ENCODE measurements at regions not wholly inside any gene's neighbourhood (a gene's known extent, or its start where the extent isn't known, plus 50 kb on each side); places are given as distances from the start of the nearest gene placed in this dataset.
"Not testable (repeated sequence)": the region's sequence is repeated elsewhere in the genome, so short reads cannot be mapped to it uniquely, and the experiment has no call there.

GRCh38 chr12:129959889-129960288 is 56.1 kb upstream of the TMEM132D start:
- no peak for DNase-seq (ENCODE audit: low spot score)

- no peak for DNase-seq (ENCODE audit: low spot score)
Measured at GRCh38 chr12:129961091-129961490, 57.3 kb upstream of the TMEM132D start.

- DNase-seq (ENCODE audit: low spot score), result no peak
Measured at GRCh38 chr12:129961856-129962255, 58.0 kb upstream of the TMEM132D start.

GRCh38 chr12:129964300-129964699 is 60.5 kb upstream of the TMEM132D start:
- DNase-seq (ENCODE audit: low spot score), result no peak

GRCh38 chr12:129964826-129965457 is 61.1 kb upstream of the TMEM132D start:
- DNase-seq (ENCODE audit: low spot score), result no peak

GRCh38 chr12:129966146-129966995 is 62.5 kb upstream of the TMEM132D start:
- peak; percentile 82 for DNase-seq (ENCODE audit: low spot score)

- DNase-seq (ENCODE audit: low spot score), result no peak
Measured at GRCh38 chr12:129971721-129972120, 67.9 kb upstream of the TMEM132D start.

GRCh38 chr12:129973236-129973961 is 69.6 kb upstream of the TMEM132D start:
- no peak for DNase-seq (ENCODE audit: low spot score)

- no peak for DNase-seq (ENCODE audit: low spot score)
Measured at GRCh38 chr12:129984106-129984505, 80.3 kb upstream of the TMEM132D start.

- no peak for DNase-seq (ENCODE audit: low spot score)
Measured at GRCh38 chr12:129987841-129988240, 84.0 kb upstream of the TMEM132D start.

GRCh38 chr12:129994634-129995033 is 90.8 kb upstream of the TMEM132D start:
- no peak for DNase-seq (ENCODE audit: low spot score)

GRCh38 chr12:129997239-129997638 is 93.4 kb upstream of the TMEM132D start:
- no peak for DNase-seq (ENCODE audit: low spot score)

GRCh38 chr12:130004310-130004877 is 100.6 kb upstream of the TMEM132D start:
- DNase-seq (ENCODE audit: low spot score), result not testable (repeated sequence)

- DNase-seq (ENCODE audit: low spot score), result no peak
Measured at GRCh38 chr12:130007771-130008170, 103.9 kb upstream of the TMEM132D start.

GRCh38 chr12:130008241-130008640 is 104.4 kb upstream of the TMEM132D start:
- no peak for DNase-seq (ENCODE audit: low spot score)

GRCh38 chr12:130009961-130010360 is 106.1 kb upstream of the TMEM132D start:
- no peak for DNase-seq (ENCODE audit: low spot score)

- DNase-seq (ENCODE audit: low spot score), result no peak
Measured at GRCh38 chr12:130011611-130012385, 108.0 kb upstream of the TMEM132D start.

- DNase-seq (ENCODE audit: low spot score), result peak; percentile 48
Measured at GRCh38 chr12:130013771-130014484, 110.1 kb upstream of the TMEM132D start.

GRCh38 chr12:130014485-130014807 is 110.6 kb upstream of the TMEM132D start:
- DNase-seq (ENCODE audit: low spot score), result no peak

- no peak for DNase-seq (ENCODE audit: low spot score)
Measured at GRCh38 chr12:130016194-130016593, 112.4 kb upstream of the TMEM132D start.

GRCh38 chr12:130016986-130017385 is 113.2 kb upstream of the TMEM132D start:
- DNase-seq (ENCODE audit: low spot score), result no peak

All from umbilical cord (tissue), 1 donor.